ENCODE measurements at regions not wholly inside any gene's neighbourhood (a gene's known extent, or its start where the extent isn't known, plus 50 kb on each side); places are given as distances from the start of the nearest gene placed in this dataset.

DNA sequence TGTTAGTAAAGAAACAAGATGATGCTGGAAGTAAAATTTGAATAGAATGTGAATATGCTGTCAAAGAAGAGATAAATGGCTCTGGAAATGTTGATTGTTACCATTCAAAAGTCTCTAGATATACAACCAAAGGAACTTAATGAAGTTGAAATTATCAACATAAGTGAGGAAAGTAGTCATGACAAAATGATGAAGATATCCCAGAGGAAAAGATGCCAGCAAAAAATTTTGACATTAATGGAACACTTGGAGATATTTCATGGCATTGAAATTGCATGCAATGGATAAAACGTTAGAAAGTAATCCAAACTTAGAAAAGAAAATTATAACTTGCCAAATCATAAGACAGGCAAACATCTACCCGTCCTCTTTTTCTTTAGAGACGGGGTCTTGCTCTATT, 154.5 kb upstream of the OLFM3 start (continued):
- no peak for TF ChIP-seq RAD21 (IDR thresholded peaks at IDR 0.05 in 1 of 2, conservative IDR thresholded peaks at IDR 0.05 in 1 of 2; ENCODE audit: low read depth in 2 of 2, low read length in 2 of 2)
- TF ChIP-seq TCF12 (IDR thresholded peaks at IDR 0.05; ENCODE audit: low read depth, low read length) = no peak
- TF ChIP-seq, protein P1, sequence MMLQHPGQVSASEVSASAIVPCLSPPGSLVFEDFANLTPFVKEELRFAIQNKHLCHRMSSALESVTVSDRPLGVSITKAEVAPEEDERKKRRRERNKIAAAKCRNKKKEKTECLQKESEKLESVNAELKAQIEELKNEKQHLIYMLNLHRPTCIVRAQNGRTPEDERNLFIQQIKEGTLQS (IDR thresholded peaks at IDR 0.05; ENCODE audit: insufficient read depth, low read depth, low read length) = no peak

Data from H1 (cell line).